Skeletal muscle satellite cell (primary cell): ENCODE measurements at regions not wholly inside any gene's neighbourhood (a gene's known extent, or its start where the extent isn't known, plus 50 kb on each side); places are given as distances from the start of the nearest gene placed in this dataset.
"Not testable (repeated sequence)": the region's sequence is repeated elsewhere in the genome, so short reads cannot be mapped to it uniquely, and the experiment has no call there.

Source experiments
- H3K27me3 ChIP-seq: 2 replicates; pipeline ENCODE4 v1.7.0; 2013; ENCODE audit warnings: low read length; ENCODE audit not compliant: control insufficient read depth, insufficient read depth
- H3K36me3 ChIP-seq: 2 replicates; pipeline ENCODE4 v1.7.0; 2013; ENCODE audit warnings: mild to moderate bottlenecking, control low read depth, low read length; ENCODE audit not compliant: insufficient read depth
- H3K4me1 ChIP-seq: 2 replicates; pipeline ENCODE4 v1.7.0; 2013; ENCODE audit warnings: low read length; ENCODE audit not compliant: control insufficient read depth, insufficient read depth
- H3K4me2 ChIP-seq: 2 replicates; pipeline ENCODE4 v1.7.0; 2013; ENCODE audit warnings: mild to moderate bottlenecking, low read length
- H3K4me3 ChIP-seq: 2 replicates; pipeline ENCODE4 v1.7.0; 2013; ENCODE audit warnings: low read length
- H3K9ac ChIP-seq: 2 replicates; pipeline ENCODE4 v1.7.0; 2013; ENCODE audit warnings: mild to moderate bottlenecking, low read depth, low read length, moderate library complexity
- H3K9me3 ChIP-seq: replicated peaks from 2 replicates; pipeline ENCODE4 v1.7.0; 2013; ENCODE audit warnings: mild to moderate bottlenecking, control low read depth, low read length

DNA sequence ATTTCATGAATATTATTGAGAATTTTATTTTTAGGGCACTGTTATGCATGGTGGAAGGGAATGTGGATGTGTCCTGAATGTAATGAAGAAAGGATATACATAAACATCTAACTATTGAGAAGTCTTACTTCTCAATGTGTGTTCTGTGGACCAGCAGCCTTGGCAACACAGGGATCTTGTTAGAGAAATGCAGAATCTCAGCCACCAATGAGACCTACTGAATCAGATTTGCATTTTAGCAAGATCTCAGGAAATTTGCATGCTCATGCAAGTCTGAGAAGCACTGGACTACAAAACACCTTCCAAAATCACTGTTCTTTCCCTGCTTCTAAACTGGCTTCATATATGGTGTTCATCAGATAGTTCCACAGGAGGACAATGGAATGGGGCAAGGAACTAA, 139.7 kb upstream of the WDFY3 start:
- Histone ChIP-seq H3K4me3 (no peak overlapping the region), H3K9me3 (no peaks in the 10 kb centered on the region), H3K36me3 (no peaks in the 10 kb centered on the region), H3K27me3 (no peaks in the 10 kb centered on the region), H3K4me2 (no peak overlapping the region), H3K4me1 (no peaks in the 10 kb centered on the region), H3K9ac (no peak overlapping the region)

DNA sequence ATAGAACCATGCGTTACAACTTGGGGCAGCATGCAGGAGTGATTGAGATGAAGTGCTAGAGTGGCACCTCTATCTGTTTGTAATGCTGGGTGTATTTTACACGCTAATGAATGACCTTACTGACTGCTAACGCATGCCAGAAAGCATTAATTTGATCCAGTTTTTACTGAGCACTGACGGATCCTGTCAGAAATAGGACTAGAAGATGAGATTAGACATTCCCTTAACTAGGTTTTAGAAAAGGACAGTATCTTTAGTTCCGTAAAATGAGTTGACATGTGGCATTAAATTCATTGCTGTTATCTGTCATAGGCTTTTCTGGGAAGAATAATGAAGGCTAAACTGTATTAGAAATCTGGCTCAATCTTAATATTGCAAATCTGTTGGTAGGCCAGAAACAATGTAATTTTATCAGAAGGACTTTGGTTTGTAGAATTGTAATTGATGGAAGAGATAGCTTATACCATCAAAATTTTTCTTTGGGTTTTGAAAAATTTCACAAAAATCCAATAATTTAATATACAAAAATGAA, 140.4 kb upstream of the WDFY3 start:
- Histone ChIP-seq H3K9ac (no peak overlapping the region), H3K4me1 (no peaks in the 10 kb centered on the region), H3K27me3 (no peaks in the 10 kb centered on the region), H3K9me3 (no peaks in the 10 kb centered on the region), H3K36me3 (no peaks in the 10 kb centered on the region), H3K4me3 (no peak overlapping the region), H3K4me2 (no peak overlapping the region)

DNA sequence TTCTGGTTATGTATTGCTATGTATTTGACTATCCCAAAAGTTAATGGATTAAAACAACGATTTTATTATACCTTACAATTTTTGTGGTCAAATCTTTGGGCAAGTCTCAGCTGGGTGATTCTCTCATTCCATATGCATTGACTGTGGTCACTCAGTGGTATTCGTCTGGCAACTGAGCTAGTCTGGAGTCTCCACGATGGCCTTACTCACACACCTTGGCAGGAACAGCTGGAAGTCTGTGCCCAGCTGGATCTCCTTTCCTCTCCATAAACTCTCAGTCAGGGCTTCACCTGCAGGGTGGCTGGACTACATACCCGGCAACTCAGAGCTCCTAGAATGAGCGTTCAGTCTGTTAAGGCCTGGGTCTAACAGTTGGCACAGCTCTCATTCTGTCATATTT, 141.1 kb upstream of the WDFY3 start:
- no peaks in the 10 kb centered on the region for H3K9me3 ChIP-seq
- no peaks in the 10 kb centered on the region for H3K4me1 ChIP-seq
- H3K36me3 ChIP-seq, result no peaks in the 10 kb centered on the region
- no peak overlapping the region for H3K4me2 ChIP-seq
- H3K4me3 ChIP-seq, result no peak overlapping the region
- no peaks in the 10 kb centered on the region for H3K27me3 ChIP-seq
- H3K9ac ChIP-seq, result no peak overlapping the region

DNA sequence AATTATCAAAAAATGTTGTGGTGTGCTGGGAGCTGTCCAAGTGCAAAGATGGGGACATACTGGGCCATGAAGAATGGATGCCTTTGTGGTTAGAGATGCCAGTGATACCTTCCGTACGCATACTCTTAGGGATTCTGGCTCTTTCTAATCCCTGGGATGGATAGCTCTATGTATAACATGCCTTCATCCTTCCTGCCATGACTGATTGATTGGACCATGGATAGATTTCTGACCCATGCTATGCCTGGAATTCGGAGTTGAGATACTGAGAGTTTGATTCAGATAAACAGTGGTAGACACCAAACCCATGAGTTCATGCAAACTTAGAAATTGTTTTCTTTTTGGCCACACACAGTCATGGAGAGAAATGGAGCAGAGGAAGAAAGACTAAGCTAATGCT, 147.2 kb upstream of the WDFY3 start:
- H3K4me3 ChIP-seq, result no peak overlapping the region
- no peaks in the 10 kb centered on the region for H3K27me3 ChIP-seq
- H3K4me1 ChIP-seq, result no peaks in the 10 kb centered on the region
- H3K9me3 ChIP-seq, result no peaks in the 10 kb centered on the region
- H3K9ac ChIP-seq, result no peak overlapping the region
- no peaks in the 10 kb centered on the region for H3K36me3 ChIP-seq
- H3K4me2 ChIP-seq, result no peak overlapping the region

DNA sequence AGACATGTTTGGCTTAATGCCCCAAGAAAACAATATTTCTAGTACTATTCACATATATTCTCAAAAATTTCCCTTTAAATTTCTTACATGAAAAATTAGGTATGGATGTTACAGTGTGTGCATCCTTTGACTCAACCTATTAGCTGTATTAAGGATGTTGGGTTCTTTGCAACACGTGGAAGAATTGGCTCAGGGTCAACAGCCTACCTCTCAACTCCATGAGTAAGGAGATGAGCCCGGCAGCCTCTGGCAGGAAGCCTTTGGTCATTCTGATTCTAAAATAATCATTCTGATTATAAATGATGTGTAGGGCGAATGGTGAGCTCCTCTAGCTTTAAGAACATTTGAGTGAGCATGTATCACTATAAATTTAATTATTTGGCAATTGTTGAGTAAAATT, 148.0 kb upstream of the WDFY3 start:
- Histone ChIP-seq H3K4me1 (no peaks in the 10 kb centered on the region), H3K36me3 (no peaks in the 10 kb centered on the region), H3K27me3 (no peaks in the 10 kb centered on the region), H3K4me2 (no peak overlapping the region), H3K4me3 (no peak overlapping the region), H3K9me3 (no peaks in the 10 kb centered on the region), H3K9ac (no peak overlapping the region)

DNA sequence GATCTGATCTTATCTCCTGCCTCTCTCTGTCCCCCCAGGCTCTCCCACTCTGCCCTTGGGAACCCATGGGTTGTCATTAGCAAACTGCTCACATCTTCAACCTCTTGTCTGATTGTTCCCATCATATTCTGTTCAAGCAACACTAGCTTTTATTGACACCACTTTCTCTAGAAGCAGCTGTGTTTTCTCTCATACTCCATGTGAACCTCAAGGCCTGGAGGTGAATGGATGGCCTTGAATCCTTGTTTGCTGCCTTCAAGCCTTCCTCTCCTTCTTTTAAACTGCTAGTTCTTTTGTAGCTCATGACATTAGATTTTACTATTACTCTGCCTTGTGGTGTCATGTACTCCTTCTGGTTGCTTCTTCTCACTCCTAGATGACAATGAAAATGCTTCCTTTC, 149.5 kb upstream of the WDFY3 start:
- no peaks in the 10 kb centered on the region for H3K36me3 ChIP-seq

DNA sequence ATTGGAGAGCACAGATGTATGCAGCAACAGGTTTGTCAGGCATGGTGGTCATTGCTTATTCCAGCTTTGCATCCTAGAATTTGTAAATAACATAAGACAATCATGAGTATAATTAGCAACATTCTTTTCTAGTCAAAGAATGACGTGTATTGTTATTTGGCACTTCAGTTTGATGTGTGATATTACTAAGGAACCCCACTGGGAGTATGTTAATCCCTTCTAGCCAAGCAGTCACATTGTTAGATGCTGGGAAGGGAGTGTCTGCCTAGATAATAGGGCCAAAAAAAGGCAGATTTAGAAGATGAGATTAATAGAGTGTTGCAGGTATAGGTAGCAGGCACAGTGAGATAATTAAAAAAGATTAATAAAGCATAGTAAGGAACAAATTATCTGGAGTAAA, 159.2 kb upstream of the WDFY3 start:
- Histone ChIP-seq H3K4me3 (no peak overlapping the region), H3K4me2 (no peak overlapping the region), H3K9me3 (no peaks in the 10 kb centered on the region), H3K9ac (no peak overlapping the region), H3K4me1 (no peaks in the 10 kb centered on the region), H3K27me3 (no peaks in the 10 kb centered on the region), H3K36me3 (no peaks in the 10 kb centered on the region)

More for the DNA sequence above, 149.5 kb upstream of the WDFY3 start:
- Histone ChIP-seq H3K4me3 (no peak overlapping the region), H3K9ac (no peak overlapping the region), H3K4me2 (no peak overlapping the region), H3K27me3 (no peaks in the 10 kb centered on the region), H3K4me1 (no peaks in the 10 kb centered on the region), H3K9me3 (no peaks in the 10 kb centered on the region)

DNA sequence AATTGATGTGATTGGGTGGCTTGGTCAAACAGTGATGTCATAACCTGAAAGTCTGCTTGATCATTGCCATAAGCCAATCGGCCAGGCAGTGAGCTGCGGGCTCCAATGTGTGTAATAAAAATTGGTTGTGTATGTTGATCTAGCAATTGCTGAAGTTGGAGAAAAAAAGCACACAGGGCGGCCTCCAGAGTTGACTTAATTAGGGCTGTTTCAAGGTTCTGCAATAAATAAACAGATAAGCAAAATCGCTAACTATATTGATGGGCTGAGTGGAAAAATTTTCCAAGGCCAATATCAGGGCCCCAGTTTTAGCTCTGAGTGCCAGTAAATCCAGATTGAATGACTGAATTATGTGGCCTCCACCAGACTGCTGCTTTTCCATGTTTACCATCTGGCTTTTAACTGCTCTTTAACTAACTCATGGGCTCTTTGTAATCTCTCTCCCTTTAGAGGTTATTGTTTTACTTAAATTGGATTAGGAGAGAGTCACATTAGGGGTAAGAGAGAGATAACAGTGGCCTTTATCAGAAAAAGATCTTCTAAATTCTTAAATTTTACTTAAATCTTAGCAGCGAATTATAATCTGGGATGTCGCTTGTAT, 160.6 kb upstream of the WDFY3 start:
- Histone ChIP-seq H3K4me2 (no peak overlapping the region), H3K9me3 (no peaks in the 10 kb centered on the region), H3K4me1 (no peaks in the 10 kb centered on the region), H3K4me3 (no peak overlapping the region), H3K36me3 (no peaks in the 10 kb centered on the region), H3K9ac (no peak overlapping the region), H3K27me3 (no peaks in the 10 kb centered on the region)

DNA sequence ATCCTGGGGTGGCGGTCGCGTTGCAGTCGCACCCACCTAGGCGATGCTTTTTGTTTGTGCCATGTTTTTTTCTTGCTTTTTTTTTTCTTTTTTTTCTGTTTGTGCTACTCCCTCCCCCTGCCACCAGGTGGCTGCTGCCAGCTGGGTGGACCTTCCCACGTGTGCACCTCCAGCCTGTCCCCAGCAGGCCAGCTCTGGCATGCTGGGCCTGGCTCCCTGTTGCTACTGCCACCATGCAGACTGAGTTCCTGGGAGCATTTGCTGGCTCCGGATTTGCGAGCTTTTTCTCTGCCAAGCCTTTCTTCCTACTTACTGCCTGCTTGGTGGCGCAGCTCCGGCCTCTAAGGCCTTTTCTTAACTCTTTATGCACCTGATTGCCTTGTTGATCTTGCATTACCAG, 161.2 kb upstream of the WDFY3 start:
- Histone ChIP-seq H3K4me2 (no peak overlapping the region), H3K27me3 (no peaks in the 10 kb centered on the region), H3K4me3 (no peak overlapping the region), H3K4me1 (no peaks in the 10 kb centered on the region), H3K36me3 (no peaks in the 10 kb centered on the region), H3K9me3 (no peaks in the 10 kb centered on the region), H3K9ac (no peak overlapping the region)

DNA sequence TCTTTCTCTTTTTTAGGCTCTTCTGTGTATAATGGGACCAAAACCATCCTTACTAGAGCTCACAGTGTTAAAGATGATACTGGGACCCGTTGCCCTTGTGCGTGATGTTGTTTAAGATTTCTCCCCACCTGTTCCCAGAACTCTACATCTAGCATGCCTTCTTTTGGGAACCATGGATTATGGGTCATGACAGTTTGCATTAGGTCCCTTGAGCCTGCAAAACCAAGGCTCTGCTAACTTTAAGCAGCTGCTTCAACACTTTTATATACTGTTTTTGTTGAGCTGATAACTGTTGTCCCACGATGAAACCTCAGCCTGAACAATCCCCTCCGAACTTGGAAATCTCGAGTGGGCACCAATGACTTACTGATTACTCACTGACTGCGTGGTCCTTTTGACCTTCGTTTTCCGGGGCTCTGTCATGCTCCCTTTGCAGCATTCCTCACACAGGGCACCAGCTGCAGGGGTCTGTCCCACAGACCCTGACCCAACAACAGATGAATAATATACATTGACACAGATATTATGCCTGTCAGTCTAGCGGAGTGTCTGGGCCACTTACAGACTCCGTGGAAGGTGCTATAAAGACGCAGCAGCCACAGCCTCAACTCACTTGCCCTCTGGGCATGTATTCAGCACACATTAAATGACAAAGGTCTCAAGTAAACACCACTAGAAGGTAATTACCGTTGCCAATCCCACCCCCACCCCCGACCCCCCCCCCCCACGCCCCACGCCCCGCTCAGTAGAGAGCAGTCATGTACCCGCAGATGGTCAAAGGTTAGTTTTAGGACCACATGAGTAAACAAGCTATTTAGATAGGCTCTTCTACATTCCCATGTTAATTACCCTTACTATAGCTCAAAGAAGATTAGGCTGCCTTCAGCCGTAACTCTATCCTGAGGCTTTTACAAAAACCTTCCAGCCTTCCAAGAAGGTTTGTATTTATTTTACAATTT, 162.0 kb upstream of the WDFY3 start:
- Histone ChIP-seq H3K9me3 (no peaks in the 10 kb centered on the region), H3K9ac (no peak overlapping the region), H3K4me2 (no peak overlapping the region), H3K4me1 (no peaks in the 10 kb centered on the region), H3K36me3 (no peaks in the 10 kb centered on the region), H3K4me3 (no peak overlapping the region), H3K27me3 (no peaks in the 10 kb centered on the region)

DNA sequence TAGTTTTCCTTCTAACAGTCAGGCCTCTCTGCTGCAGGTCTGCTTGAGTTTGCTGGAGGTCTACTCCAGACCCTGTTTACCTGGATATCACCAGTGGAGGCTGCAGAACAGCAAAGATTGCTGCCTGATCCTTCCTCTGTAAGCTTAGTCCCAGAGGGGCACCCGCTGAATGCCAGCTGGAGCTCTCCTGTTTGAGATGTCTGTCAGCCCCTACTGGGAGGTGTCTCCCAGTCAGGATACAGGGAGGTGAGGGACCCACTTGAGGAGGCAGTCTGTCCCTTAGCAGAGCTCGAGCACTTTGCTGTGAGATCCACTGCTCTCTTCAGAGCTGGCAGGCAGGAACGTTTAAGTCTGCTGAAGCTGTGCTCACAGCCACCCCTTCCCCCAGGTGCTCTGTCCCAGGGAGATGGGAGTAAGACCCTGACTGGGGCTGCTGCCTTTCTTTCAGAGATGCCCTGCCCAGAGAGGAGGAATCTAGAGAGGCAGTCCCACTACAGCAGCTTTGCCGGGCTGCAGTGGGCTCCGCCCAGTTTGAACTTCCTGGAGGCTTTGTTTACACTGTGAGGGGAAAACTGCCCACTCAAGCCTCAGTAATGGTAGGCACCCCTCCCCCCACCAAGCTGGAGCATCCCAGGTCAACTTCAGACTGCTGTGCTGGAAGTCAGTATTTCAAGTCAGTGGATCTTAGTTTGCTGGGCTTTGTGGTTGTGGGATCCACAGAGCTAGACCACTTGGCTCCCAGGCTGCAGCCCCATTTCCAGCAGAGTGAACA, 163.1 kb upstream of the WDFY3 start:
- H3K4me3 ChIP-seq, H3K9ac ChIP-seq, H3K4me2 ChIP-seq, H3K36me3 ChIP-seq, H3K27me3 ChIP-seq, H3K9me3 ChIP-seq, H3K4me1 ChIP-seq: not testable (repeated sequence)
